OCI-LY3 (cell line): ENCODE measurements at regions not wholly inside any gene's neighbourhood (a gene's known extent, or its start where the extent isn't known, plus 50 kb on each side); places are given as distances from the start of the nearest gene placed in this dataset.

Experiments
- CTCF ChIP-seq: fragments of 200-600, 300-600 bp; sonication (generic); IDR thresholded peaks from 2 replicates; pipeline ENCODE4 v1.5.1; 2014; ENCODE audit warnings: antibody characterized with exemption, low read length, low read depth
- EZH2phosphoT487 ChIP-seq: fragments of 200-600 bp; shearing (Covaris generic); IDR thresholded peaks from 2 replicates; pipeline ENCODE4 v1.6.1; 2018; ENCODE audit warnings: antibody characterized with exemption, mixed run types, low read depth

- no peak for TF ChIP-seq CTCF
- TF ChIP-seq EZH2phosphoT487: no peak
Observed at GRCh38 chr1:17916702-17917101, 161.6 kb downstream of the ACTL8 start.
